ENCODE measurements at regions not wholly inside any gene's neighbourhood (a gene's known extent, or its start where the extent isn't known, plus 50 kb on each side); places are given as distances from the start of the nearest gene placed in this dataset.

GRCh38 chr2:14715600-14715999, 83.1 kb downstream of the LRATD1 start:
- TF ChIP-seq POLR2AphosphoS5 (IDR thresholded peaks at IDR 0.05; ENCODE audit: low read depth) (no peak), CTCF (IDR thresholded peaks at IDR 0.05; ENCODE audit: insufficient read depth, low read length) (no peak)

All from HL-60 (cell line).